ENCODE measurements at regions not wholly inside any gene's neighbourhood (a gene's known extent, or its start where the extent isn't known, plus 50 kb on each side); places are given as distances from the start of the nearest gene placed in this dataset.

GRCh38 chr12:100682178-100682577 lies 108.7 kb downstream of the GAS2L3 start:
- TF ChIP-seq CTCF (tag by site-specific recombination; IDR thresholded peaks at IDR 0.05) (no peak), HOXA7 (CRISPR knock-in tag; IDR thresholded peaks at IDR 0.05; ENCODE audit: borderline replicate concordance) (no peak), IKZF3 (tag by site-specific recombination; IDR thresholded peaks at IDR 0.05) (no peak), ZSCAN23 (tag by site-specific recombination; IDR thresholded peaks at IDR 0.05) (no peak), ZBTB20 (tag by site-specific recombination; IDR thresholded peaks at IDR 0.05) (no peak), ZNF580 (tag by site-specific recombination; IDR thresholded peaks at IDR 0.05) (no peak), ZBTB7A (tag by site-specific recombination; IDR thresholded peaks at IDR 0.05; ENCODE audit: low read depth) (no peak), ZNF169 (tag by site-specific recombination; IDR thresholded peaks at IDR 0.05) (no peak), MZF1 (tag by site-specific recombination; IDR thresholded peaks at IDR 0.05; ENCODE audit: borderline replicate concordance) (no peak), ZNF362 (tag by site-specific recombination; IDR thresholded peaks at IDR 0.05) (no peak), ZNF792 (tag by site-specific recombination; IDR thresholded peaks at IDR 0.05) (no peak), ZBTB49 (tag by site-specific recombination; IDR thresholded peaks at IDR 0.05; ENCODE audit: low read depth) (no peak), KLF7 (tag by site-specific recombination; IDR thresholded peaks at IDR 0.05; ENCODE audit: borderline replicate concordance) (no peak)
